Lower lobe of right lung (tissue), 2 donors: ENCODE measurements at regions not wholly inside any gene's neighbourhood (a gene's known extent, or its start where the extent isn't known, plus 50 kb on each side); places are given as distances from the start of the nearest gene placed in this dataset.

ENCODE experiments used
- ATAC-seq, 2 donors: fragments of 200-7000 bp; cut with Tn5 transposase; one replicate each; pipeline ENCODE4 v1.9.1; 2020 to 2022; ENCODE audit warnings: mild to moderate bottlenecking in 2 of 2, moderate library complexity in 2 of 2
- DNase-seq: peaks from one replicate; pipeline ENCODE4 v3.0.0-alpha.2; 2020
- H3K27ac ChIP-seq: fragments of 200-600 bp; one replicate; pipeline ENCODE4 v1.8.0; 2022
- H3K27me3 ChIP-seq: fragments of 200-600 bp; one replicate; pipeline ENCODE4 v1.8.0; 2022; ENCODE audit warnings: low read depth
- H3K36me3 ChIP-seq: fragments of 200-600 bp; one replicate; pipeline ENCODE4 v1.8.0; 2022; ENCODE audit warnings: mild to moderate bottlenecking
- H3K4me1 ChIP-seq: fragments of 200-600 bp; one replicate; pipeline ENCODE4 v1.8.0; 2022
- H3K4me3 ChIP-seq: fragments of 200-600 bp; one replicate; pipeline ENCODE4 v1.8.0; 2022; ENCODE audit warnings: mild to moderate bottlenecking
- H3K9me3 ChIP-seq: fragments of 200-600 bp; one replicate; pipeline ENCODE4 v1.8.0; 2022
- CTCF ChIP-seq: fragments of 200-600 bp; IDR thresholded peaks from one replicate; pipeline ENCODE4 v1.8.0; 2022; ENCODE audit warnings: antibody characterized with exemption, mild to moderate bottlenecking
- intact Hi-C: fragments of 100-400 bp; cut with DNase I; formaldehyde crosslinking; loops from one replicate; pipeline ENCODE4 v1.11.0; 2022
- donor health status: DM: no; HTN: yes; CAD: no; lungs with severe emphysema.

- no peak for DNase-seq
- intact Hi-C loops, result no loop called here
- no peak overlapping the region for H3K4me3 ChIP-seq
- no peaks in the 10 kb centered on the region for H3K36me3 ChIP-seq
- H3K4me1 ChIP-seq, result no peaks in the 10 kb centered on the region
- no peaks in the 10 kb centered on the region for H3K27me3 ChIP-seq
- H3K27ac ChIP-seq, result no peak overlapping the region
- no peak for ATAC-seq
- TF ChIP-seq CTCF, result no peak
- no peaks in the 10 kb centered on the region for H3K9me3 ChIP-seq
These were observed 188.5 kb upstream of the HAAO start for GRCh38 chr2:42980764-42981416.

GRCh38 chr2:42979870-42980763 lies 187.7 kb upstream of the HAAO start:
- H3K4me1 ChIP-seq, result peaks cover 7% of the 10 kb centered on the region
- intact Hi-C loops, result no loop called here
- H3K36me3 ChIP-seq, result no peaks in the 10 kb centered on the region
- H3K27me3 ChIP-seq, result no peaks in the 10 kb centered on the region
- ATAC-seq (no peak), DNase-seq (no peak)
- no peak for TF ChIP-seq CTCF
- H3K4me3 ChIP-seq, result no peak overlapping the region
- no peaks in the 10 kb centered on the region for H3K9me3 ChIP-seq
- H3K27ac ChIP-seq, result no peak overlapping the region

- ATAC-seq, result no peak
- no peaks in the 10 kb centered on the region for H3K36me3 ChIP-seq
- H3K4me1 ChIP-seq, result peaks cover 14% of the 10 kb centered on the region
- intact Hi-C loops, result no loop called here
- DNase-seq, result no peak
- H3K9me3 ChIP-seq, result no peaks in the 10 kb centered on the region
- no peak overlapping the region for H3K4me3 ChIP-seq
- TF ChIP-seq CTCF, result no peak
- H3K27me3 ChIP-seq, result no peaks in the 10 kb centered on the region
- no peak overlapping the region for H3K27ac ChIP-seq
These were observed 187.1 kb upstream of the HAAO start for GRCh38 chr2:42979416-42979869.

- H3K4me3 ChIP-seq, result no peak overlapping the region
- H3K4me1 ChIP-seq, result peaks cover 14% of the 10 kb centered on the region
- H3K9me3 ChIP-seq, result no peaks in the 10 kb centered on the region
- H3K36me3 ChIP-seq, result no peaks in the 10 kb centered on the region
- no peak overlapping the region for H3K27ac ChIP-seq
- H3K27me3 ChIP-seq, result no peaks in the 10 kb centered on the region
- no peak for TF ChIP-seq CTCF
- no peak for ATAC-seq
- intact Hi-C loops, result no loop called here
- DNase-seq, result no peak
These were observed 186.6 kb upstream of the HAAO start for GRCh38 chr2:42978887-42979415.

- H3K36me3 ChIP-seq, result no peaks in the 10 kb centered on the region
- ATAC-seq (no peak), DNase-seq (no peak)
- TF ChIP-seq CTCF, result no peak
- H3K27ac ChIP-seq, result no peak overlapping the region
- no peaks in the 10 kb centered on the region for H3K9me3 ChIP-seq
- peaks cover 14% of the 10 kb centered on the region for H3K4me1 ChIP-seq
- no peak overlapping the region for H3K4me3 ChIP-seq
- intact Hi-C loops, result no loop called here
- no peaks in the 10 kb centered on the region for H3K27me3 ChIP-seq
These were observed 185.9 kb upstream of the HAAO start for GRCh38 chr2:42978175-42978886.
